AG09319 (cell line): ENCODE measurements at regions not wholly inside any gene's neighbourhood (a gene's known extent, or its start where the extent isn't known, plus 50 kb on each side); places are given as distances from the start of the nearest gene placed in this dataset.

Experiments
- DNase-seq: peaks from one replicate; pipeline ENCODE4 v3.0.0-alpha.2; 2010; ENCODE audit warnings: low read depth; ENCODE audit errors: extremely low read depth
- TF ChIP-seq, protein P1 (sequence below): IDR thresholded peaks from 2 replicates; pipeline ENCODE4 v1.5.1; 2011; ENCODE audit warnings: low read depth, mild to moderate bottlenecking, inconsistent platforms, low read length, moderate library complexity

GRCh38 chr5:124678922-124679519 is 67.4 kb downstream of the ZNF608 start:
- DNase-seq = no peak
- TF ChIP-seq, protein P1, sequence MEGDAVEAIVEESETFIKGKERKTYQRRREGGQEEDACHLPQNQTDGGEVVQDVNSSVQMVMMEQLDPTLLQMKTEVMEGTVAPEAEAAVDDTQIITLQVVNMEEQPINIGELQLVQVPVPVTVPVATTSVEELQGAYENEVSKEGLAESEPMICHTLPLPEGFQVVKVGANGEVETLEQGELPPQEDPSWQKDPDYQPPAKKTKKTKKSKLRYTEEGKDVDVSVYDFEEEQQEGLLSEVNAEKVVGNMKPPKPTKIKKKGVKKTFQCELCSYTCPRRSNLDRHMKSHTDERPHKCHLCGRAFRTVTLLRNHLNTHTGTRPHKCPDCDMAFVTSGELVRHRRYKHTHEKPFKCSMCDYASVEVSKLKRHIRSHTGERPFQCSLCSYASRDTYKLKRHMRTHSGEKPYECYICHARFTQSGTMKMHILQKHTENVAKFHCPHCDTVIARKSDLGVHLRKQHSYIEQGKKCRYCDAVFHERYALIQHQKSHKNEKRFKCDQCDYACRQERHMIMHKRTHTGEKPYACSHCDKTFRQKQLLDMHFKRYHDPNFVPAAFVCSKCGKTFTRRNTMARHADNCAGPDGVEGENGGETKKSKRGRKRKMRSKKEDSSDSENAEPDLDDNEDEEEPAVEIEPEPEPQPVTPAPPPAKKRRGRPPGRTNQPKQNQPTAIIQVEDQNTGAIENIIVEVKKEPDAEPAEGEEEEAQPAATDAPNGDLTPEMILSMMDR = no peak

DNA sequence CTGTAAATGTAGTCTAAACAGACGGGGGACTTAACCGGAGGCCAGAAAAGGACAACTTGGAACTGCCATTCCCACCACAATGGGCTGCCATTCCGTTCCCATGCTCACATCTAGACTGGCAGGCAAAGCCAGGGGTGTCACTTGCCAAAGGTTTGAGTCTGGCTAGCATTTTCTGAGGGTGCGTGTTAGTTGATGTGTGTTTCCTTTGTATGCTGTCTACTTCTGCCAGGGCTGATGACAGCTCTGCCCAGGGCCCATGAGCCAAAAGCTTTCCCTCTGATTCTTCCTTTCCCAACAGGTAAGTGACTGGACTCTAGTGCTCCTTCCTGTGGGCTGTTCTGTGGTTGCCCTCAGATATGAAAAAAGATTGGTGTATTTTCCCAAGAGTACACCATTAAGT is 68.0 kb downstream of the ZNF608 start:
- no peak for DNase-seq
- TF ChIP-seq, protein P1 = no peak

- TF ChIP-seq, protein P1 = no peak
- no peak for DNase-seq
These were observed 68.8 kb downstream of the ZNF608 start for GRCh38 chr5:124677374-124678351.

DNA sequence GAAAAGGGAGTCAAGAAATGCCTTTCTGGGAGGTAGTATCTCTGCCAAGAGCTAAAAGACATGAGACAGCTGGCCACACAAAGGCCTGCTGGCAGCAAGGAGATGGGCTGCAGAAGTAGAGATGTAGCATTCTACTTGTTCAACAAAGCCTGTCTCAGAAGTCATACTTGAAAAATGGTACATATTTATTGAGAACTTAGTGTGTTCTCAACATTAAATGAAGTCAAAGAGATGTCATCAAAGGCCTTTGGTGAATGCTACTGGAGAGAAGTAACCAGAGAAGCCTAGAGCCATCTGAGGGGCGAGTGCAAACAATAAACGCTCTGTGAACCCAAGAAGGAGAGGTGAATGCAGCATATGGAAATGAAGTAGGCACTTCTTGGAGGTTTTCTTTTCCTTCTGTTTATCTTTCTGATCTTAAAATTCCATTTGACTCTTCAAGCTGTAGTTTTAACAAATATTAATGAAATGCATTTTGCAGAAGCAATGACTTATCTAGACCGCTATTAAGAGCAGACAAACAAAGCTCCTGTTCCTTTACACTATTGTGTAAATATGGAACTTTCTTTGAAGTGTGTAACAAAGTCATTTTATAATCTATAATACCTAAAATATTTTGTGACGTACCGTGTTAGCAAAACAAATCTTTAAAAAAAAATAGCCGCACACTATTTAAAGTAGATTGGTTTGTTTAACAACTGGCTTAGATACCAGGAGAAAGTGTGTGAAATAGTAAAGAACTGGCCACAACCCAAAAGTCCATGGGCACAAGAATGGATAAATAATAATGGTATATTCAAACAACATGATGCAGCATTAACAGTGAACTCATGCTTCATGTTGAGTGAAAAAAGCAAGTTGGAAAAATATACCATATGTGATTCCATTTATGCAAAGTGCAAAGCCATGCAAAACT is 70.2 kb downstream of the ZNF608 start:
- no peak for DNase-seq
- TF ChIP-seq, protein P1 = no peak

DNA sequence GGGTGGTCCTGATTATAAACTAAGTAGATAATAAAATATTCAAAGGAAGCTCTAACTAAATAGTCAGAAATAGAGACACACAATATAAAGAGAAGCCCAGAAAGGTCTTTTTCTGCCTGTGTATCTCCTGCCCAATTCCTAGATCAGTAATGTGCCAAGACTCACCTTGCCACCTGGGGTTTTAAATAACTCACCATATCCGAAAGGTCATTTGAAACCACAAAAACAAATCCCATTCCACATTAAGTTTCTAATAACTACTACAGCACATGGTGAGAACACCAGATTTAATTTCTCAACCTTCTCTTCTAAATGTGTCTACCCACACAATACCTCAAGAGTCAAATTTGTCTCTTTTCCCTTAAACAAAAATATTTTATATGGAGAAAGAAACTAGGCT is 75.2 kb downstream of the ZNF608 start:
- DNase-seq = no peak
- TF ChIP-seq, protein P1 = no peak

- no peak for DNase-seq
- TF ChIP-seq, protein P1 = no peak
These were observed 75.7 kb downstream of the ZNF608 start for GRCh38 chr5:124670722-124671184.
